ENCODE measurements at regions not wholly inside any gene's neighbourhood (a gene's known extent, or its start where the extent isn't known, plus 50 kb on each side); places are given as distances from the start of the nearest gene placed in this dataset.

GRCh38 chr5:101364469-101364868, 461.4 kb upstream of the ST8SIA4 start:
- Histone ChIP-seq H3K36me3 (no peaks in the 10 kb centered on the region), H3K27me3 (no peaks in the 10 kb centered on the region), H3K4me3 (no peak overlapping the region), H3K27ac (no peak overlapping the region), H3K9me3 (no peaks in the 10 kb centered on the region), H3K4me1 (ENCODE audit: insufficient read depth) (no peaks in the 10 kb centered on the region)
- DNase-seq = no peak
- WGBS, 3 donors = 11 to 25% (median 13%) methylated on average over 4 of the region's 4 CpGs
- TF ChIP-seq CTCF (IDR thresholded peaks at IDR 0.05) (no peak), POLR2A (IDR thresholded peaks at IDR 0.05) (no peak), EP300 (IDR thresholded peaks at IDR 0.05) (no peak)
- intact Hi-C loops (cut with DNase I) = no loop called here

DNA sequence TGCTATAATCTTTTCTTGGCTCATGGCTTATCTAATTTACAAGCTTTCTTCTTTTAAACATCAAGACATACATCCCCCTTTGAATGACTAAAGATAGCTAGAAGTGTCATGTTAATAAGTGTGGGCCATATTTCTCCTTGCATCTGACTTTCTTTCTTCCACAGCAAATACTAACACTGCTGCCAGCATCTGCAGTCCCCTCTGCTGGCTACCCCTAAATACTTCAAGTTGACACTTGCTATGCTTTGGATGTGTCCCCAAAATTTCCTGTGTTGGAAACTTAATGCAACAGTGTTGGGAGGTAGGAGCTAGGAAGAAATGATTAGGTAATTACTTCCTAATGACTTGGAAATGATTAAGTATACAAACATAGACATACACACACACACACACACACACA, 459.0 kb upstream of the ST8SIA4 start:
- Histone ChIP-seq H3K27me3 (no peaks in the 10 kb centered on the region), H3K36me3 (no peaks in the 10 kb centered on the region), H3K27ac (no peak overlapping the region), H3K4me3 (no peak overlapping the region), H3K9me3 (no peaks in the 10 kb centered on the region), H3K4me1 (ENCODE audit: insufficient read depth) (no peaks in the 10 kb centered on the region)
- no peak for TF ChIP-seq EP300 (IDR thresholded peaks at IDR 0.05)
- no peak for DNase-seq
- intact Hi-C loops (cut with DNase I) = no loop called here

- Histone ChIP-seq H3K9me3 (no peaks in the 10 kb centered on the region), H3K4me3 (no peak overlapping the region), H3K4me1 (ENCODE audit: insufficient read depth) (no peaks in the 10 kb centered on the region), H3K27me3 (no peaks in the 10 kb centered on the region), H3K36me3 (no peaks in the 10 kb centered on the region), H3K27ac (no peak overlapping the region)
- no peak for DNase-seq
- TF ChIP-seq POLR2A (IDR thresholded peaks at IDR 0.05) (no peak), CTCF (IDR thresholded peaks at IDR 0.05) (no peak), EP300 (IDR thresholded peaks at IDR 0.05) (no peak)
- intact Hi-C loops (cut with DNase I) = no loop called here
- WGBS, 3 donors = 74 to 89% (median 81%) methylated on average over 3 to 4 of the region's 4 CpGs
Observed at GRCh38 chr5:101346906-101347305, 443.8 kb upstream of the ST8SIA4 start.

DNA sequence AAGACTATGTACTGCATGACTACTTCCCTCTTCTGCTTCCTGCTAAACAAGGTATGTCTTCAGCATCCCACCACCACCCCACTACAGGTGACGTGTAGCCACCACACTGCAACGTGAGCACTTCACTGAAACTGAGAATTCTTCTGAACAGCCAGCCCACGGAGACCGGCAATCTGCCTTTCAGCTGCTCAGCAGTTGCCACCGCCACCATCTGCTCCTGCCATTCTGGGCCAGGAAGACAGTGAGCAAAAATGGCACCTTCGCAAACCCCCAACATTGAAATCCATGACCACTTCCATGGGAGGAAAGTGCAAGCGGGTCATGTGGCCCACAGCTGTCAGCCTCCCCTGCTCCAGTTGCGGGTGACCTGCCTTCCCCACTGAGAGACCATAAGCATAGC, 443.4 kb upstream of the ST8SIA4 start:
- TF ChIP-seq CTCF (IDR thresholded peaks at IDR 0.05) (no peak), POLR2A (IDR thresholded peaks at IDR 0.05) (no peak), EP300 (IDR thresholded peaks at IDR 0.05) (no peak)
- no peak for DNase-seq
- Histone ChIP-seq H3K4me1 (ENCODE audit: insufficient read depth) (no peaks in the 10 kb centered on the region), H3K9me3 (no peaks in the 10 kb centered on the region), H3K27ac (no peak overlapping the region), H3K36me3 (no peaks in the 10 kb centered on the region), H3K27me3 (no peaks in the 10 kb centered on the region), H3K4me3 (no peak overlapping the region)
- 92 to 95% (median 92%) methylated on average over 8 of the region's 8 CpGs for WGBS, 3 donors
- intact Hi-C loops (cut with DNase I) = no loop called here

DNA sequence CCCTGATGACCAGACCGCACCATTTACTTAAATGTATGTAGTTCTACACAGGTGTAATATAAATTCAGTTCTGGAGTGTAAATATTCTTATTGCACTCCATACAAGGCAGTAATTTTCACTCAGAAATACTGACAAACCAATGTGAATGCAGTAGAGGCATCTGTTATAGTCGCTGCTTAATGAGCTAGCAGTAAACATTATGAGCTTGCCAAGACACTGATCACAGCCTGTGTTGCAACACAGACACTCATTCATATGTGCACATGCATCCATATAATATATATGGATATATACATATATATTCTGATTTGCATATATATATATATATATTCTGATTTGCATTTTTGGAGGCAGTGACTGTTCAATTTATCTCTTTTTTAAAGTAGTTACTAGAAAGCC, 435.1 kb upstream of the ST8SIA4 start:
- Histone ChIP-seq H3K4me1 (ENCODE audit: insufficient read depth) (no peaks in the 10 kb centered on the region), H3K27ac (no peak overlapping the region), H3K9me3 (no peaks in the 10 kb centered on the region), H3K4me3 (no peak overlapping the region), H3K27me3 (no peaks in the 10 kb centered on the region), H3K36me3 (no peaks in the 10 kb centered on the region)
- WGBS, 3 donors = 77 to 88% (median 80%) methylated on average over 2 of the region's 2 CpGs
- intact Hi-C loops (cut with DNase I) = no loop called here
- TF ChIP-seq POLR2A (IDR thresholded peaks at IDR 0.05) = no peak
- no peak for TF ChIP-seq CTCF (IDR thresholded peaks at IDR 0.05)
- TF ChIP-seq EP300 (IDR thresholded peaks at IDR 0.05) = no peak
- DNase-seq = no peak
